Glutamatergic neuron (in vitro differentiated cells): ENCODE measurements at regions not wholly inside any gene's neighbourhood (a gene's known extent, or its start where the extent isn't known, plus 50 kb on each side); places are given as distances from the start of the nearest gene placed in this dataset.

Experiments
- DNase-seq: peaks from one replicate; pipeline ENCODE4 v3.0.0; 2022
- H3K27ac Mint-ChIP-seq: one replicate; pipeline ENCODE4 v1.8.0; 2020; ENCODE audit warnings: mild to moderate bottlenecking, mixed read lengths, inconsistent platforms; ENCODE audit not compliant: unreplicated experiment
- H3K27me3 Mint-ChIP-seq: one replicate; pipeline ENCODE4 v1.8.0; 2020; ENCODE audit warnings: mild to moderate bottlenecking, moderate library complexity, mixed read lengths, inconsistent platforms; ENCODE audit not compliant: unreplicated experiment
- H3K36me3 Mint-ChIP-seq: one replicate; pipeline ENCODE4 v1.8.0; 2020; ENCODE audit warnings: mild to moderate bottlenecking, mixed read lengths, inconsistent platforms; ENCODE audit not compliant: unreplicated experiment
- H3K4me1 Mint-ChIP-seq: one replicate; pipeline ENCODE4 v1.8.0; 2020; ENCODE audit warnings: mild to moderate bottlenecking, low read depth, mixed read lengths, inconsistent platforms; ENCODE audit not compliant: unreplicated experiment
- H3K4me3 Mint-ChIP-seq: one replicate; pipeline ENCODE4 v1.8.0; 2020; ENCODE audit warnings: mild to moderate bottlenecking, mixed read lengths, inconsistent platforms; ENCODE audit not compliant: unreplicated experiment
- H3K9me3 Mint-ChIP-seq: one replicate; pipeline ENCODE4 v1.8.0; 2020; ENCODE audit warnings: mild to moderate bottlenecking, moderate library complexity, mixed read lengths, inconsistent platforms; ENCODE audit not compliant: unreplicated experiment
- TF ChIP-seq, protein P1 (sequence below): fragments of 200-600 bp; sonication (generic); IDR thresholded peaks from one replicate; pipeline ENCODE4 v1.5.0; 2021; ENCODE audit not compliant: partially characterized antibody, unreplicated experiment

DNA sequence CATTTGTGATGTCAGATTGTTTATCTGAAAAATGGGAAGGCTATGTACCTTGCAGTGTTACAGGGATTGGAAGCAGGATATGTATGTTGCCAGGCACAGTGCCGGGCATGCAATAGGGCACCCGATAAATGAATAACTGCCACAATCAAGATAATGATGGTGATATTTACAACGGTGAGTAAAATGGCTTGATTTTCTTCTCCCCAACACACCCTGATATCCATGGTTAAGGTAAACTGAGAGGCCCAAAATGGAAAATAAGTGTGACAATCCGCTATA is 108.3 kb downstream of the CYP26A1 start:
- H3K9me3 Mint-ChIP-seq = peaks cover 1% of the 10 kb centered on the region
- H3K27ac Mint-ChIP-seq = no peak overlapping the region

DNA sequence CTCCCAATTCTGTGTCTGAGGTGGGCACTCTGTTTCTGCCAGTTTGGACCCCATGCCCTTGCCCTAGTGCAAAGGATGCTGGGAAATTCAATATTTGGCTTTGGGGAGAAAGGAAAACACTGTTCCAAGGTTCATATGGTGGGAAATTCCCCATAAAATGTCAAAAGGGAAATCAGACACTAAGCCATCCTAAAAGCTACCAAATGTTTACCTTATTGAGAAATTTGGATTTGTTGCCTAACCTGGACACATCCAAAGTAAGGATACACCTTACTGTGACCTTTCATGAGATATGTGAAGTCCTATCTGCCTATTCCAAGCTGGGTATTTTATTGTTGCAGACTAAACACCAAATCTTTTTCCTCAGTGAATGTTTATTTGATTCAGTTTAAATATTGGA is 109.1 kb downstream of the CYP26A1 start:
- no peak for DNase-seq
- no peaks in the 10 kb centered on the region for H3K4me1 Mint-ChIP-seq
- no peak overlapping the region for H3K27ac Mint-ChIP-seq
- peaks cover 2% of the 10 kb centered on the region for H3K27me3 Mint-ChIP-seq
- peaks cover 1% of the 10 kb centered on the region for H3K9me3 Mint-ChIP-seq
- no peak overlapping the region for H3K4me3 Mint-ChIP-seq
- TF ChIP-seq, protein P1, sequence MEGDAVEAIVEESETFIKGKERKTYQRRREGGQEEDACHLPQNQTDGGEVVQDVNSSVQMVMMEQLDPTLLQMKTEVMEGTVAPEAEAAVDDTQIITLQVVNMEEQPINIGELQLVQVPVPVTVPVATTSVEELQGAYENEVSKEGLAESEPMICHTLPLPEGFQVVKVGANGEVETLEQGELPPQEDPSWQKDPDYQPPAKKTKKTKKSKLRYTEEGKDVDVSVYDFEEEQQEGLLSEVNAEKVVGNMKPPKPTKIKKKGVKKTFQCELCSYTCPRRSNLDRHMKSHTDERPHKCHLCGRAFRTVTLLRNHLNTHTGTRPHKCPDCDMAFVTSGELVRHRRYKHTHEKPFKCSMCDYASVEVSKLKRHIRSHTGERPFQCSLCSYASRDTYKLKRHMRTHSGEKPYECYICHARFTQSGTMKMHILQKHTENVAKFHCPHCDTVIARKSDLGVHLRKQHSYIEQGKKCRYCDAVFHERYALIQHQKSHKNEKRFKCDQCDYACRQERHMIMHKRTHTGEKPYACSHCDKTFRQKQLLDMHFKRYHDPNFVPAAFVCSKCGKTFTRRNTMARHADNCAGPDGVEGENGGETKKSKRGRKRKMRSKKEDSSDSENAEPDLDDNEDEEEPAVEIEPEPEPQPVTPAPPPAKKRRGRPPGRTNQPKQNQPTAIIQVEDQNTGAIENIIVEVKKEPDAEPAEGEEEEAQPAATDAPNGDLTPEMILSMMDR = no peak
- H3K36me3 Mint-ChIP-seq = no peaks in the 10 kb centered on the region

More for the DNA sequence above, 108.3 kb downstream of the CYP26A1 start:
- Mint-ChIP-seq H3K4me1 (no peaks in the 10 kb centered on the region), H3K27me3 (peaks cover 2% of the 10 kb centered on the region), H3K36me3 (no peaks in the 10 kb centered on the region), H3K4me3 (no peak overlapping the region)
- DNase-seq = no peak
- TF ChIP-seq, protein P1 = no peak

- no peaks in the 10 kb centered on the region for H3K4me1 Mint-ChIP-seq
- TF ChIP-seq, protein P1 = no peak
- no peak for DNase-seq
- no peaks in the 10 kb centered on the region for H3K36me3 Mint-ChIP-seq
- H3K4me3 Mint-ChIP-seq = no peak overlapping the region
- H3K27me3 Mint-ChIP-seq = peaks cover 2% of the 10 kb centered on the region
- H3K9me3 Mint-ChIP-seq = no peaks in the 10 kb centered on the region
- no peak overlapping the region for H3K27ac Mint-ChIP-seq
These were observed 113.0 kb downstream of the CYP26A1 start for GRCh38 chr10:93186653-93187052.

DNA sequence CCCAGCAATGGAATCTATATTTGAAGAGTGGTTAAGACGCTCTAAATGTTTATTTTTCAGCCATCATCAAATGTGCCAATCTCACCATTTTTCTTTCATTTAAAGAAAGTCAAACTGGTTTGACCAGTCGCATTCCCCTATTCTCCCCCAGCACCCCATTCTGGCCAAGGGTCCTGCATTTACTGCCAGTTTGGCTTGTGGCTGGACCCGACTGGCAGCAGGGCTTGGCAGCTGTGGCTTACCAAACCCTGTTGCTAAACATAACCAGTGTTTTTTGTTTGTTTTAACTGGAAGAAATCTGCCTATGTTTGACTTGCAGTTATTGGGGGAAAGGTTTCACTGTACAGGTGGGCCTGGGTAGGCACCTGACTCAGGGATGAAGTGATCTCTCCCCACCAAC is 116.3 kb downstream of the CYP26A1 start:
- no peaks in the 10 kb centered on the region for H3K36me3 Mint-ChIP-seq
- H3K4me1 Mint-ChIP-seq = peaks cover 10% of the 10 kb centered on the region
- TF ChIP-seq, protein P1 = no peak
- H3K27ac Mint-ChIP-seq = no peak overlapping the region
- no peak for DNase-seq
- no peak overlapping the region for H3K4me3 Mint-ChIP-seq
- no peaks in the 10 kb centered on the region for H3K27me3 Mint-ChIP-seq
- no peaks in the 10 kb centered on the region for H3K9me3 Mint-ChIP-seq

DNA sequence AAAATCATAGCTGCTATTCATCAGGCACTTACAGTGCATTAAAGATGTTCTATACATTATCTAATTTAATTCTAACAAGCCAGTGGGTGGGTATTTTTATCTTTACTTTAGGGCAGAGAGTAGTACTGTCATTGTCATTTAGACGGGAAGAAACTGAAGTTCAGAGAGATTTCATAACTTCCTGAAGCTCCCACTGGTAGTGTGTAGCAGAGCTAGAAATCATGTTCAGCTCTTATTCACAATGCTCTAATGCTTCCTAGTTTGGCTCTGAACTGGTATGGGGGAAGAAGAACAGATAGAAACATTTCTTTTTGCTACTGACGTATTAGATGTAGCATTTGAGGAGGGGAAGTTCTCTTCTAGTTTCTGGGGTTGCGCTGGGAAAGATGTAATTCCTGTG is 116.7 kb downstream of the CYP26A1 start:
- TF ChIP-seq, protein P1 = no peak
- no peaks in the 10 kb centered on the region for H3K9me3 Mint-ChIP-seq
- H3K27ac Mint-ChIP-seq = no peak overlapping the region
- peaks cover 10% of the 10 kb centered on the region for H3K4me1 Mint-ChIP-seq
- no peak overlapping the region for H3K4me3 Mint-ChIP-seq
- H3K36me3 Mint-ChIP-seq = no peaks in the 10 kb centered on the region
- H3K27me3 Mint-ChIP-seq = no peaks in the 10 kb centered on the region
- no peak for DNase-seq
